Thymus (tissue), 11 donors: ENCODE measurements at regions not wholly inside any gene's neighbourhood (a gene's known extent, or its start where the extent isn't known, plus 50 kb on each side); places are given as distances from the start of the nearest gene placed in this dataset.

Experiments
- DNase-seq, 9 donors: peaks; one replicate each; pipeline ENCODE4 v3.0.0-alpha.2; 2013; ENCODE audit warnings: low spot score in 9 of 9, low read depth in 6 of 9, missing footprints in 1 of 9
- H3K27ac ChIP-seq, 2 donors: one replicate each; pipeline ENCODE4 v1.5.1; 2013; ENCODE audit warnings: control low read depth in 1 of 2, low read depth in 1 of 2, low read length in 1 of 2, mild to moderate bottlenecking in 1 of 2, moderate library complexity in 1 of 2
- H3K27me3 ChIP-seq, 2 donors: one replicate each; pipeline ENCODE4 v1.5.1; 2013; ENCODE audit warnings: low read length in 1 of 2; ENCODE audit not compliant: control insufficient read depth in 2 of 2, insufficient read depth in 1 of 2
- H3K36me3 ChIP-seq, 2 donors: one replicate each; pipeline ENCODE4 v1.5.1; 2013; ENCODE audit warnings: low read length in 1 of 2, mild to moderate bottlenecking in 1 of 2, moderate library complexity in 1 of 2; ENCODE audit not compliant: control insufficient read depth in 2 of 2, insufficient read depth in 2 of 2
- H3K4me1 ChIP-seq, 2 donors: one replicate each; pipeline ENCODE4 v1.5.1; 2013; ENCODE audit warnings: low read length in 2 of 2; ENCODE audit not compliant: control insufficient read depth in 2 of 2, insufficient read depth in 2 of 2
- H3K4me3 ChIP-seq, 2 donors: one replicate each; pipeline ENCODE4 v1.5.1; 2013; ENCODE audit warnings: low read length in 2 of 2, control low read depth in 1 of 2, mild to moderate bottlenecking in 1 of 2
- H3K9me3 ChIP-seq, 2 donors: one replicate each; pipeline ENCODE4 v1.5.1; 2013; ENCODE audit warnings: low read length in 1 of 2, mild to moderate bottlenecking in 1 of 2; ENCODE audit not compliant: control insufficient read depth in 2 of 2, insufficient read depth in 1 of 2
- WGBS: extraction: QIAGEN DNeasy Blood & Tissue Kit; methylation state at CpG from one replicate; pipeline ENCODE4 v1.1.7; 2013; 5-methylcytosine and 5-hydroxymethylcytosine counted together
- donor health status: healthy.

DNA sequence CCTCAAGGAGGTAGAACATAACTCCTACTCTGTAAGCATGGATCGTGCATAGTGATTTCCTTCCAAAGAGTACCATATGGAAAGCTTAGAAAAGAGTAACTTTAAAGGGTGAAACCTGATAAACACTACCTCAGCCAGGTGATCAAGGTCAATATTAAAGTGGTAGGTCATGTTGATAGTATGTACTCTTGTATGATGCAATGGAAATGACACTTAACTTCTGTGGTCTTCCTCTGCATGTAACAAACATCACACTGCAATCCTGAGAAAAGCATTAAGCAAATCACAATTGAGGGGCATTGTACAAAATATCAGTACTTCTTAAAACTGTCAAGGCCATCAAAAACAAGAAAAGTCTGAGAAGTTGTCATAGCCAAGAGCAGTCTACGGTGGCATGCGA lies 83.8 kb downstream of the LEPR start:
- Histone ChIP-seq H3K27ac (no peak overlapping the region), H3K27me3 (no peaks in the 10 kb centered on the region), H3K4me3 (no peak overlapping the region), H3K36me3 (no peaks in the 10 kb centered on the region), H3K4me1 (no peaks in the 10 kb centered on the region), H3K9me3 (no peaks in the 10 kb centered on the region)
- 99% methylated on average over 3 of the region's 3 CpGs for WGBS
- DNase-seq = no peak

DNA sequence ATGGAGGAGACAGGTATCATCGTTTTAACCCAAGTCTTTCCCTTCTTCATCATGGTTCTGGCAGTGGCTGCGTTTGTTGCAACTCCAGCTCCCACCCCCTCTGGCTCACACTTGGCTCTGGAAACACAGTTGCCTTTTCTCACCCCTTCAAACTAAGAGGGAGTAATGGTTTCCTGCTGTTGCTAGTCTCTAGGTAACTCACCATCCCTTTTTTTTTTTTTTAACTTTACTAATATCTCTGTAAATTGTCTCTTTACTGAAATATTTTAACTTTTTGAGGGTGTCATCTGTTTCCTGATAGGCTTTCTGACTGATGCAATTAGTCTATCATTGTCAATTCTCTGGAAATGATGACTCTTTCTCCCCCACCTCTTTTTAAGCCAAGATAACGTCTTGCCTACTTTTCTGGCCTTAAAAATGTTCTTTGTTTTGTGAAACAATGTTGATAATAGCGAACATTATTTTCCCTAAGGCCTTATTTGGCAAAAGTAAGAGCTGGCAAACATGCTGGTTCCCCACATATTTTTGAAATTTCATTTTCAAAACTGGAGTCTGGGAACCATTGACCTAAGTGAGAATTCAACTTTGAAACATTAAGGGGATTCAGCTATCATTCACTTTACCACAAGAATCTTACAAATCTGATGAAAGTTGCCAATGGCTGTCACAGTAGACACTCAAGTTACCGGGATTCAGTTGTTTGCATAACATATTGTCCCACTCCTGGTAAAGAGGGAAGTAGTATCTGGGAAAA lies 85.3 kb downstream of the LEPR start:
- H3K27me3 ChIP-seq = no peaks in the 10 kb centered on the region
- no peaks in the 10 kb centered on the region for H3K4me1 ChIP-seq
- 94% methylated on average over 5 of the region's 5 CpGs for WGBS
- no peak overlapping the region for H3K27ac ChIP-seq
- H3K9me3 ChIP-seq = no peaks in the 10 kb centered on the region
- H3K36me3 ChIP-seq = no peaks in the 10 kb centered on the region
- no peak overlapping the region for H3K4me3 ChIP-seq
- DNase-seq = no peak

DNA sequence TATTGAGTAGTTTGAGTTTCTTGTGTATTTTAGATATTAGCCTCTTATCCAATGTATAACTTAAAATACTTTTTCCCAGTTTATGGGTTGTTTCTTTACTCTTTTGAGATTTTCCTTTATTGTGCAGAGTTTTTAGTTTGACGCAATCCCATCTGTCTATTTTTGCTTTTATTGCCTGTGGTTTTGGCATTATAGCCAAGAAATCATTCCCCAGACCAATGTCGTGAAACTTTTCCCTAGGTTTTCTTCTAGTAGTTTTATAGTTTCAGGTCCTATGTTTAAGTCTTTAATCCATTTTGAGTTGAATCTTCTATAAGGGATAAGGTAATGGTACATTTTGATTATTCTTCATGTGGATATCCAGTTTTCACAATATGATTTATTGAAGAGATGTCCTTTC lies 87.6 kb downstream of the LEPR start:
- Histone ChIP-seq H3K27me3 (no peaks in the 10 kb centered on the region), H3K27ac (no peak overlapping the region), H3K36me3 (no peaks in the 10 kb centered on the region), H3K4me1 (no peaks in the 10 kb centered on the region), H3K9me3 (no peaks in the 10 kb centered on the region), H3K4me3 (no peak overlapping the region)
- WGBS = 74% methylated on average over 2 of the region's 2 CpGs
- no peak for DNase-seq

DNA sequence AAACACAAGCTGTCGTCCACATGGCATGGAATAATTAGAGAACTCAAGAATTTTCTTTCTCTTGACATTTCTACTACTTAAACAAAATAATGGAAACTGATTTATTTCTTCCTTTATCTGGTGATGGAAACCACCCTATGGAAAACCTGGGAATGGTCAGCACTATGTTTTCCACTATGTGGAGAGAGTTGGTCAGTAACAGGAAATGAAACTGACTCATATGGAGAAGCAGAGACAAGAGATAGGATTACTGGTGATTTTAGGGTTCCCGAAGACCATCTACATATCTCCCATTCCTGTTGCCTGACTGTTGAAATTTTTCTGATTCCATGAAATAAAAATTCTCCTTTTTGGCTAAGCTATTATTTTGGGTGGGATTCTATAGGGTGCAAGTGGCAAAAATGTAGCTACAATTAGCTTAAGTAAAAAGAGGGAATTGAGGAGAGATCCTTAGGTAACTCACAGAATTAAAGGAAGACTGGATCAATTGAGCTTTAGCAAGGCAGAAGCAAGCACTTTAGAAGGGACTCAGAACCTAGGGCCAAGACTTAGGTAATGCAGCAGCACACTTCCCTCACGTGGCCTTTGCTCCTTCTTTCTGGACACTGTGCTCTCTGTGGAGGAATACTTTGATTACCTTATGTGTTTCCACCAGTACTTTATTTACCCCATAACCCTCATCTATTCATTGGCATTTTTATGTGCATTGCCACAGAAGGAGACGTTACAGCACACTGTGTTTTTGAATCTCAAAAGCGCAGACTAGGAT lies 89.6 kb downstream of the LEPR start:
- no peak overlapping the region for H3K4me3 ChIP-seq
- DNase-seq = no peak
- no peak overlapping the region for H3K27ac ChIP-seq
- no peaks in the 10 kb centered on the region for H3K36me3 ChIP-seq
- H3K9me3 ChIP-seq = no peaks in the 10 kb centered on the region
- H3K27me3 ChIP-seq = no peaks in the 10 kb centered on the region
- 98% methylated on average over 5 of the region's 5 CpGs for WGBS
- H3K4me1 ChIP-seq = no peaks in the 10 kb centered on the region

DNA sequence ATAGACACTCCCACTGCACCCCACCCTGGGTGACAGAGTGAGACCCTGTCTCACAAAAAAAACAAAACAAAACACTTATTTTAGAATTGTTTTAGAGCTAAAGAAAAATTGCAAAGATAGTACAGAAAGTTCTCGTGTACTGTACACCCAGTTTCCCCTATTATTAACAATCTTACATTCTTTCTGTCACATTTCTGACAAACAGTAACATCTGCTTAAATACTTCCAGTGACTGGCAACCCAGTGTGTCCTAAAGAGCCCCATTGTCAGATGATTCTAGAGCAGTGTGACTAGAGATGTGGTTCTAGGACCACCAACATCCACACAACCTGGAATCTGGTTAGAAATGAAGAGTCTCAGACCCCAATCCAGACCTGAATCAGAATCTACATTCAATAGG lies 90.5 kb downstream of the LEPR start:
- H3K36me3 ChIP-seq = no peaks in the 10 kb centered on the region
- no peak overlapping the region for H3K4me3 ChIP-seq
- 93% methylated on average over 1 of the region's 1 CpG for WGBS
- H3K27me3 ChIP-seq = no peaks in the 10 kb centered on the region
- H3K9me3 ChIP-seq = no peaks in the 10 kb centered on the region
- H3K4me1 ChIP-seq = no peaks in the 10 kb centered on the region
- no peak overlapping the region for H3K27ac ChIP-seq
- no peak for DNase-seq

DNA sequence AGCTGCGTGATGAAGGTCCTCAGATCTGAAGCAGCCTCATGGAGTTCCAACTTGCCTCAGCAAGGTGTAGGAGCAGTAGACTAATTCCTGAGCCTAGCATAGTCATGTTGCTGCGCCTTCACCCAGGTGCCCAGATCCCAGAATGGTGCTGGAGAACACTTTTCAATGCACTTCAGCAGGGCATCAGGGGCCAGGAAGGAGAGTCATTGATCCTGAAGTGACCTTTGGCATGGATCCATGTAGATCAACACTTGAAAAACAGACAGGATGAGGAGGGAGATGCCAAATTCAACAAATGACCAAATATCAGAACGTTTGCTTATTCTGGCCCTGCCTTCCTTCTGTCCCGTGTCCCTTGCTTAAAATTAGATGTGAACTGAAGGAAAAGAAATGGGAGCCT lies 91.9 kb downstream of the LEPR start:
- Histone ChIP-seq H3K27ac (no peak overlapping the region), H3K27me3 (no peaks in the 10 kb centered on the region), H3K9me3 (no peaks in the 10 kb centered on the region), H3K4me3 (no peak overlapping the region), H3K36me3 (no peaks in the 10 kb centered on the region), H3K4me1 (no peaks in the 10 kb centered on the region)
- 97% methylated on average over 4 of the region's 4 CpGs for WGBS
- no peak for DNase-seq

DNA sequence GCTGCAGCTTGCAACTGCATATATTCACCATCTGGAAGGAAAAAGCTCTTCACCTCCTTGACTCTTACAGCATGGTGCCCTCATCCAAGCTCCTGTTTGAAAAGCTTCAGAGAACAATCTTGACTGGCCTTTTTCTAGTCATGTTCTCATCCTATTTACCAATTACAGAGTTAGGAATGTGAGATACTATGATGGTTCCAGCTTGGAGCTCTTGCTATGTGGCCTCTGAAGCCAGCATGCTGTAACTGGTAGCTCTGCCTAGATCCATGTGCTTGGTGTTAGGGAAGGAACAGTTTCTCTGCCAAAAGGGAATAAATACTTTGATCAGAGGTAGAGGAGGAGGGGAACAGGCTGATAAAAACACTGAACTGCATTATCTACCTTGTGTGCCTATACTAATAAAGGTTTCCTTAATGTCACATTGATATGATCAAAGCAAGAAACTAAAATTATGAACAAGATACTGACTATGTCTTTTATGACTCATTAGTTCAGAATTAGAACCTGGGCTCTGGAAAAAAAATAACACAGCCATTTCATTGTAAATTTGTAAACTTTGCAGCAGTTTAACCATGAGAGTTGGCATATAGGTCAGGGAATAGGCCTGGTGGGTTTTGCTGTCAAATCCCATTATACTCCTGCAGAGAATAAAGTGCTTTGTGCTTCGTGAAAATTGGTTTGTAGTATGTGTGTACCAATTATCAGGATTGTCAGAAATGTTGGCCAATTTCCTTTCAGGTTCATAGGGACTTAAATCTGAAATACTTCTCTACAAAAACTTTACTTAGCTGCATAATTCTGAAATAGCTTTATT lies 92.7 kb downstream of the LEPR start:
- 91% methylated on average over 1 of the region's 1 CpG for WGBS
- no peak for DNase-seq
- Histone ChIP-seq H3K4me1 (no peaks in the 10 kb centered on the region), H3K27me3 (no peaks in the 10 kb centered on the region), H3K4me3 (no peak overlapping the region), H3K27ac (no peak overlapping the region), H3K36me3 (no peaks in the 10 kb centered on the region), H3K9me3 (no peaks in the 10 kb centered on the region)

DNA sequence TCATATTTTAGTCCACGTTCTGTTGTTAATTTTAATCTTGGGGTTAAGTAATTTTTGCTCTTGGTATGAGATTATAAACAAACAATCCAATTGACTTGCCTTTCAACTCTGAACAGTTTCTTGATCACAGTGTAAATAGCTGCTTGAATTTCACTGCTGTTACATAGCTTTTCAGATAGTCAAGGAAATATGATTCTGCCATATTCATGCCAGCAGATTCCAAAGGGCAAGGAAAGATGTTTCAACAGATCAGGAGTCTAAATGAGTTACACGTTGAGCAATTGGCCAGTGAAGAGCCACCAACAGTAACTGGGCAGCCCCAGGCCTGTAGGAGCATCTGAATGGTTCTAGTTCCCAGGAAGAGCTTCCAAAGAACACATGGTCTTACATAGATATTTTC lies 93.6 kb downstream of the LEPR start:
- H3K36me3 ChIP-seq = no peaks in the 10 kb centered on the region
- H3K27ac ChIP-seq = no peak overlapping the region
- H3K27me3 ChIP-seq = no peaks in the 10 kb centered on the region
- WGBS = 88% methylated on average over 2 of the region's 2 CpGs
- H3K4me1 ChIP-seq = no peaks in the 10 kb centered on the region
- no peak for DNase-seq
- no peaks in the 10 kb centered on the region for H3K9me3 ChIP-seq
- no peak overlapping the region for H3K4me3 ChIP-seq

DNA sequence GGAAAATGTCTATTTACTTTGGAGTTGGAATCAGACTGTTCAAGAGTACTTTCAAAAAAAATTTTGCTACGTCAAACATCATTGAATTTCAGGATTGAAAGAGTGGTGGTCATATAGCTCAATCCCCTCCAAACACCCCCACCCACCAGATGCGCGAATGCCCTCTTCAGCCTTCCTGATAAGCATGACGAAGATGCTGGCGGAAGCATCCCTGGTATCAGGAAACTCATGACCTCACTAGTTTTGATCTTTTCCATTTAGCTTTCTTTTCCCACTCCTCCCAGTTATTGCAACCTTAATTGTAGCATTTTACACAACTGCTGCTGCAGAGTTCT lies 104.4 kb downstream of the LEPR start:
- Histone ChIP-seq H3K4me3 (peak overlapping the region in 1 of 2 donors; percentile 27), H3K27ac (no peak overlapping the region), H3K27me3 (peaks cover 32 to 41% of the 10 kb centered on the region in 2 donors), H3K4me1 (no peaks in the 10 kb centered on the region), H3K36me3 (no peaks in the 10 kb centered on the region), H3K9me3 (no peaks in the 10 kb centered on the region)
- 38% methylated on average over 5 of the region's 5 CpGs for WGBS
- no peak for DNase-seq
